HG03139 (cell line): ENCODE measurements at regions not wholly inside any gene's neighbourhood (a gene's known extent, or its start where the extent isn't known, plus 50 kb on each side); places are given as distances from the start of the nearest gene placed in this dataset.
"Not testable (repeated sequence)": the region's sequence is repeated elsewhere in the genome, so short reads cannot be mapped to it uniquely, and the experiment has no call there.

ENCODE experiments used
- ATAC-seq: cut with Tn5 transposase; IDR thresholded peaks from one replicate; pipeline ENCODE4 v1.9.1; 2021; ENCODE audit not compliant: unreplicated experiment

GRCh38 chr9:102941868-102942267 is 53.3 kb upstream of the CYLC2 start:
- ATAC-seq: no peak

GRCh38 chr9:102922526-102922925 is 72.6 kb upstream of the CYLC2 start:
- no peak for ATAC-seq

DNA sequence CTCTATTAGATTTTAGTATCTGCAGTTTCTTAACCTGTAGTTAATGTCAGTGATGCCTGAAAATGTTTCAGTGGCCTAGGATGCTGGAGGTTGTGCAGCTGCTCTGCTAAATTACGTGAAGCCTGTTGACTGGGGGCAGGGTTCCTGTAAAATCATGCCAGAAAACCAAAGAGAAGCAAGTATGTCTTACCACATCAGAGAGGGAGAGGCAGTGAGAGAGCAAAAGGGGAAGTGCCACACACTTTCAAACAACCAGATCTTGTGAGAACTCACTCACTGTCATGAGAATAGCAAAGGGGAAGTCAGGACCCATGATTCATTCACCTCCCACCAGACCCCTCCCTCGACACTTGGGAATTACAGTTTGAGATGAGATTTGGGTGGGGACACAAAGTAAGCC is 83.9 kb upstream of the CYLC2 start:
- ATAC-seq: no peak

DNA sequence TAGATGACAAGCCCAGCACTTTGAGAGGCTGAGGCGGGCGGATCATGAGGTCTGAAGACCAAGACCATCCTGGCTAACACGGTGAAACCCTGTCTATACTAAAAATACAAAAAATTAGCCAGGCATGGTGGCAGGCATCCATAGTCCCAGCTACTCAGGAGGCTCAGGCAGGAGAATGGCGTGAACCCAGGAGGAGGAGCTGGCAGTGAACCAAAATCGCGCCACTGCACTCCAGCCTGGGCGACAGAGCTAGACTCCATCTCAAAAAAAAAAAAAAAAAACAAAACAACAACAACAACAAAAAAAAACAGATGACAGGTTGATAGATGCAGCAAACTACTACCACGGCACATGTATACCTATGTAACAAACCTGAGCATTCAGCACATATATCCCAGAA is 89.3 kb upstream of the CYLC2 start:
- ATAC-seq: not testable (repeated sequence)

DNA sequence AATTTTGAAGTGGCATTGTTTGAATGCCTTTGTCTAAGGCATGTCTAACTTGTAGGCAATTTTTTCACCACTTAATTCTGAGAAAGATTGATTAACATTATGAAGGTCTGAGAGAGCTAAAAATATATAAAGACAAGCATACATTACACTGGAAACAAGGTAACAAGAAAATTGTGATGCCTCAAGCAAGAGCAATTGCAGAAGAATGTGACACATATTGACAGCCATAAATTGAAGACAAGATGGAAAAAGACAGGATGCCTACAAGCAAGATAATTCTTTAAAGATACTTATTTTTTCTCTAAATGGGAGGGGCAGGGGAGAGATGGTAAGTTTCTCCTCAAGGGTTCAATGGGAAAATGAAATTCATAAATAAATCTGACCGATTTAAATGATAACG is 103.1 kb upstream of the CYLC2 start:
- ATAC-seq: no peak

- ATAC-seq: not testable (repeated sequence)
Observed at GRCh38 chr9:102888747-102889146, 106.4 kb upstream of the CYLC2 start.

DNA sequence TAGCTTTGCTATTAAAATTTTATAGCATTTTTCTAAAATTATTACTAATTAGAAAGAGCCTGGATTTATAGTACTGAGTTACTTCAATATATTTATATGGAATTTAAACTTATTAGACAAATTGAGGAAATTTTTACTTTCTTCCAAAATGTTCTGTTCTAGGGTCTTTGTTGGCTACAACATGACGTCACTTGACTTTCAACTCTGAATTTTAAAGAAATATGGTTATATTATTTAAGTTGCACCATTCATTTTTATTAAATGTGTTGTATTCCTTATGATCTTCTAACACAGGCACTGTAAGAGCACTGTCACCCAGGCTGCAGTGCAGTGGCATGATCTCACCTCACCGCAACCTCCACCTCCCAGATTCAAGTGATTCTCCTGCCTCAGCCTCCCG is 119.4 kb upstream of the CYLC2 start:
- ATAC-seq: no peak

DNA sequence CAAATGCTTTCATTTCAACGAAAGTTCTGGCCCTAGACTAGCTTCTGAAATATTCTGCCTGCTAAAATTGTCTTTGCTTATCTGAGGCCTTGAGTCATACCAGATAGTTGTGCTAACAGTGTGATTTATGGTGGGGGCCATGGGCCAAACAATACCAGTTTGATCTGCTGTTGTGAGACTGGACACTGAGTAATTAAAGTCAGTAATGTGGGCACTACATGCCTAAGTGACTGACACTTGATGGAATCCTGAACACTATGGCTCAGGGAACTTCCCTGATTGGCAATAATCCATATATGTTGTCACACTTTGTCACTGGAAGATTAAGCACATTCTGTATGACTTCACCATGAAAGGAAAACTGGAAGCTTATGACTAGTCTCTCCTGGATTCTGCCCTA is 127.6 kb upstream of the CYLC2 start:
- ATAC-seq: no peak

- no peak for ATAC-seq
Observed at GRCh38 chr9:102862478-102862877, 132.7 kb upstream of the CYLC2 start.

DNA sequence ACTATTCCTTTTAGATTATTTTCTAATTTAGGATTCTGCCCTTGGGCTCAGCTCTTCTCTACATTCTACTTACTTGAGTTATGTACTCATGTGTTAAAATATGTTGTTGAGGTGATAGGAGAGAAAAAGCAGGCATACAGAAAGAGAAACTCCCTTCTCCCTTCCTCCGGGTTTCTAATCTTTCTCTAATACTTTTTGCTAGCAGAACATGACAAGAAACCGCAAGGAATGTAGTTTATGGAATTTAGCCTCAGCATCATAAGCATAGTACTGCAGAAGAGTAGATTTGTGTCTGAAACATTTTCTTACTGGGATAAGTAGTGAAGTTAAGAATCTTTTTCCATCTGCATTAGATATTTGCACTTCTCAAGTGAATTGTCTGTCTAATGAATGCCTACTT is 139.5 kb upstream of the CYLC2 start:
- ATAC-seq: no peak

GRCh38 chr9:102845827-102846371 is 149.2 kb upstream of the CYLC2 start:
- ATAC-seq: no peak

DNA sequence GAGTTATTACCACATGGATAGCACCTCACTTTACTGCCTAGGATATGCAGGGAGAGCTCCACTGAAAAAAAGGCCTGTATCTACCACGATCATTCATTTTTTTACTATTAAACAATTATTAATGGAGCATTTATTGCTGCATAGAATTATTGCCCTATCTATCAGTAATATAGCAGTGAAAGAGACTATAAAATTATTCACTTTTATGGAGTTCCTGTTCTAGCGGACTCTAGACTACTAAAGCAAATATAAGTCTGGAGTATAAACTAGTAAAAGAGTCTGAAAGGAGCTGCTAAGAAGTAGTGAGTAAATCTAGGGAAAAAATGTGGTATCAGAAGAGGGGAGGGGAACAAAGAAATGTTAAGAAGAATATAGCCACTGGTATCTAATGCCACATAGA is 150.4 kb upstream of the CYLC2 start:
- no peak for ATAC-seq

- ATAC-seq: no peak
Observed at GRCh38 chr9:102842423-102842822, 152.7 kb upstream of the CYLC2 start.

- no peak for ATAC-seq
Observed at GRCh38 chr9:102841376-102841775, 153.8 kb upstream of the CYLC2 start.

DNA sequence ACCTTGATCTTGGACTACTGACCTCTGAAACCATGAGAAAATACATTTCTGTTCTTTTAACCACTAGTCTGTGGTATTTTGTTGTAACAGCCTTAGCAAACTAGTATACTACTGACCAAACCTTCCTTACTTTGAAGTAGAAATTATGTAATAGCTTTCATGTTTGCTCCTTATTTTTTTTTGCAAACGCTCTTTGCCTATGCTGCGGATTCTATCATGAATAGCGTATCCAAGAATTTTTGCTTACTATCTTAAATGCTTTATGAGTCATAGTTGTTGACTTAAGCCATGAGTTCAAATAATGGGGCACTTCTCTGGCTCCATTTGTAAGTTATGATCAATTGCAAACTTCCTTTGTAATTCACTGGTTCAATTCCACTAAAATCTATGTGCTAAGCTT is 154.8 kb upstream of the CYLC2 start:
- no peak for ATAC-seq

DNA sequence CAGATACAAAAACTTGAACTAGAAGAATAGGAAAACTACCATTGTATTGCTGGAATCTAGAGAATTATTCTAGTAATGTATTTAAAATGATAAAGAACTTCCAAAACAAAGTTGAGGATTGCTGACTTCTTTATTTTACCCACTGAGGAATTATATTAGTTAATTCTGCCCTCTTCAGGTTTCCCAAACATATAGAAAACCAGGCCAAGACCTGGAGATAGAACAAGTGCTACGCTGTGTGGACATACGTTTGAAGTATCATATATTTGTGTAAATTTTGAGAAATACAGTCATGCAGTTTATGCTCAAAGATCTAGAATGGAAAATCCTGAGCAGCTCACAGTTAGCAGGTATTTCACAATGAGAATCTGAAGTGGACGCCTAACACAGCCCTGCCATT is 162.3 kb upstream of the CYLC2 start:
- no peak for ATAC-seq

- no peak for ATAC-seq
Observed at GRCh38 chr9:102796244-102796643, 198.9 kb upstream of the CYLC2 start.

- no peak for ATAC-seq
Observed at GRCh38 chr9:102795532-102795931, 199.6 kb upstream of the CYLC2 start.

- ATAC-seq: no peak
Observed at GRCh38 chr9:102779356-102779755, 215.8 kb upstream of the CYLC2 start.

DNA sequence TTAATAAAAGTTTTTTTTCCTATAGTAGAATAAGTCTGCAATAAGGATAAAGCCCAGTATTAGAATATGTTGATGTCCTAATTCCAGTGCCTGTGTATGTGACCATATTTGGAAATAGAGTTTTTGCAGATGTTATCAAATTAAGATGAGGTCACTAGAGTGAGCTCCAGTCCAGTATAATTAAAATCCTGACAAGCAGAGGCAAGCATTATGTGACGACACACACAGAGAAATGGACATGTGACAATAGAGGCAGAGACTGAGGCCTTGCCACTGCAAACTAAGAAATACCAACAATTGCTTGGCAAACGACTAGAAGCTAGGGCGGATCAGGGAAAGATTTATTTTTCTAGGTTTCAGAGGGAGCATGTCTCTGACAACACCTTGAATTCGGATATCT is 216.4 kb upstream of the CYLC2 start:
- ATAC-seq: no peak

- ATAC-seq: no peak
Observed at GRCh38 chr9:102770704-102771103, 224.4 kb upstream of the CYLC2 start.

DNA sequence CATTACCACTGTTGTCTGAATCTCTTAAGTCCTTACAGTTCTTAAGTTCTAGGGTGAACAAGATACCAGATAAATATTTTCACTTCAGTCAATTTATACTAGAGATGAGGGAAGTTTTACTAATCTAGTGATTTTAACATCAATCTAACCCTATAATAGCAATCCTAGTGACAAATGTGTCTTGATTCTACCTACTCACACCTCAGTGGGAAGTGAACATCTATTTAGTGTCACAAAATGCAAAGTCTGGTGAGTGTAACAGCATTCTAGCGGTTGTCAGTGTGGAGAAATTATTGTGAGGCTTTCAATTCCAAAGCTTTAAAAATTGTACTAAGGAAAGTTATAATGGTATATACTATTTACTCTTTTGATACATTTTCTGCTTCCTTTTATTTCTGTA is 225.8 kb upstream of the CYLC2 start:
- no peak for ATAC-seq

DNA sequence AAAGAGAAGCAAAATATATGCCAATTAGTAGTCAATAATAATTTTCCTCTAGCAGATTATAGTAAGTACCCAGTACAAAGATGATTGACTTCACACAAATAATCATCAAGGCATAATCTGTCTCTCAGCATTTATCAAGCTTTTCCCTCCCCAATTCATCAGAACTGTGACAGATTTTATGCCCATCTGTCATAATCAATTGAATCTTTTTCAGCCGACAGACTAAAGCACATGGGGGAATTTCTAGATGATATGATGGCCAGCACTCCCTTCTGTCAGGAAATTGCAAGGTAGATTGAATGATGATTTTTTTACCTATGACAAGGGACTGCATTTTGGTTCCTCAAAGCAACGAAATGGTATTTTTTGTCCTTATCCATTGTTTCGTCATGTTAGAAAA is 227.1 kb upstream of the CYLC2 start:
- no peak for ATAC-seq

- ATAC-seq: no peak
Observed at GRCh38 chr9:102767076-102767475, 228.1 kb upstream of the CYLC2 start.
